ENCODE measurements at regions not wholly inside any gene's neighbourhood (a gene's known extent, or its start where the extent isn't known, plus 50 kb on each side); places are given as distances from the start of the nearest gene placed in this dataset.
"Not testable (repeated sequence)": the region's sequence is repeated elsewhere in the genome, so short reads cannot be mapped to it uniquely, and the experiment has no call there.

DNA sequence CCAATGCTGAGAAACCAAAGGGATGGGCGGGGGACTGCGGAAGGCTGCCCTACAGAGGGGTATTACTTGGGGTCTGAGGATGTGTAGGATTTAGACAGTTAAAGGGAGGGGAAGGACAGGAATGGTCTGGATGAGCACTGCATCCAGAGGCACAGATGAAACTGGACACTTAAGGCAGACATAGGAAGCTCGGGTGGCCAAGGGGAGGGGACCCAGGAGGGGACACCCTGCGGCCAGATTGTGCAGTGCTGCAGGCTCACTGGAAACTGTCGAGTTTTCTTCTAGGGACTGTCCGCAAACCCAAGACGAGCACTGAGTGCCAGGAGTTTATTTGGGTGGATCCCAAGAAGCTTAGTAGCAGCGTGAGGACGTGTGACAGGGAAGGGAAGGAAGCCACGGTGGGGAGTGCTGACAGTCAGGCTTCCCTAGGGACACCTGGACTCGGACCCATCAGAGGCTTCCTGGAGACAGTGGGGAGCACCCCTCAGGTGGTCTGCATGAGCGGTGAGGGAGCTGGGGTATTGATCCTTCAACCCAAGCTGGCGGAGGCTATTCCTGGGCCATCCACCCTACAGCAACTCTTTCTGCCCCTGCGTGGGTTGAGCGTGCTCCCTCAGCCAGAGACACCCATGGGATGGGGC is 278.7 kb downstream of the FOXL1 start:
- TF ChIP-seq CTCF (IDR thresholded peaks at IDR 0.05; ENCODE audit: insufficient read depth, low read length, severe bottlenecking), result no peak
- Histone ChIP-seq H3K27me3 (ENCODE audit: control insufficient read depth, insufficient read depth, low read length) (no peaks in the 10 kb centered on the region), H3K36me3 (ENCODE audit: control insufficient read depth, insufficient read depth, low read length) (no peaks in the 10 kb centered on the region), H3K4me3 (ENCODE audit: low read depth, low read length) (no peak overlapping the region)
- no peak for DNase-seq (ENCODE audit: low read depth)
- no peak for FAIRE-seq

DNA sequence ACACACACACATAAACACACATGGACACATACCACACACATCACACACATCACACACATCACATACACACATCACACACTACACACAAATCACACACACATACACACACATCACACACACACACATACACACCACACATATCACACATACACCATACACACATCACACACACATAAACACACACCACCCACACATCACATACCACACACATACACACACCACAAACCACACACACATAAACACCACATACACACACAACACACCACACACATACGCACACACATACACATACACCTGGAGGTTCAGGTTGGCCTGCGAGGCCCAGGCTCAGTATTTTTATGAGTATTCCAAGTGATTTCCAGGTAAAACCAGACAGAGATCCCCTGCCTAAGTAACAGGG is 279.5 kb downstream of the FOXL1 start:
- H3K27me3 ChIP-seq (ENCODE audit: control insufficient read depth, insufficient read depth, low read length), result no peaks in the 10 kb centered on the region
- no peak for TF ChIP-seq CTCF (IDR thresholded peaks at IDR 0.05; ENCODE audit: insufficient read depth, low read length, severe bottlenecking)
- DNase-seq (ENCODE audit: low read depth) (no peak), FAIRE-seq (peak; percentile 95)
- H3K4me3 ChIP-seq (ENCODE audit: low read depth, low read length), result no peak overlapping the region
- H3K36me3 ChIP-seq (ENCODE audit: control insufficient read depth, insufficient read depth, low read length), result no peaks in the 10 kb centered on the region

DNA sequence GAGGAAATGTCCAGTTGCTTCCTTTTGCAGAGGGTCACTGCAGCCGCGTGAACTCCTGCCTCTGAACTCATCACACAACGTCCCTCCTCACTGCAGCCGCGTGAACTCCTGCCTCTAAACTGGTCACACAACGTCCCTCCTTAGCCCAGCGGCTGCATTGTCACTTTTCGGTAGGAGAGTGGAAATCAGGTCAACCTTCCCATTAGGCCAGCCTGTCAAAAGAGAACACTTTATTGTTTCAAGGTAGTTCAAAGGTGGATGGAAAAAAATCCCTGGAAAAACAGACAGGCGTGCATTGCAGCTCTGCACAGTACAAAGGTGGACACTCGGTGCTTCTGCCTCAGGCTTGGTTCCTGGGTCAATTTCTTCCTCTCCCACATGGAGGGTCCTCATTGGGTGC is 280.2 kb downstream of the FOXL1 start:
- Histone ChIP-seq H3K4me3 (ENCODE audit: low read depth, low read length) (no peak overlapping the region), H3K27me3 (ENCODE audit: control insufficient read depth, insufficient read depth, low read length) (no peaks in the 10 kb centered on the region), H3K36me3 (ENCODE audit: control insufficient read depth, insufficient read depth, low read length) (no peaks in the 10 kb centered on the region)
- TF ChIP-seq CTCF (IDR thresholded peaks at IDR 0.05; ENCODE audit: insufficient read depth, low read length, severe bottlenecking), result no peak
- no peak for DNase-seq (ENCODE audit: low read depth)
- no peak for FAIRE-seq

- not testable (repeated sequence) for H3K36me3 ChIP-seq (ENCODE audit: control insufficient read depth, insufficient read depth, low read length); FAIRE-seq; H3K27me3 ChIP-seq (ENCODE audit: control insufficient read depth, insufficient read depth, low read length); H3K4me3 ChIP-seq (ENCODE audit: low read depth, low read length); DNase-seq (ENCODE audit: low read depth)
Measured at GRCh38 chr16:86861270-86861858, 283.0 kb downstream of the FOXL1 start.

DNA sequence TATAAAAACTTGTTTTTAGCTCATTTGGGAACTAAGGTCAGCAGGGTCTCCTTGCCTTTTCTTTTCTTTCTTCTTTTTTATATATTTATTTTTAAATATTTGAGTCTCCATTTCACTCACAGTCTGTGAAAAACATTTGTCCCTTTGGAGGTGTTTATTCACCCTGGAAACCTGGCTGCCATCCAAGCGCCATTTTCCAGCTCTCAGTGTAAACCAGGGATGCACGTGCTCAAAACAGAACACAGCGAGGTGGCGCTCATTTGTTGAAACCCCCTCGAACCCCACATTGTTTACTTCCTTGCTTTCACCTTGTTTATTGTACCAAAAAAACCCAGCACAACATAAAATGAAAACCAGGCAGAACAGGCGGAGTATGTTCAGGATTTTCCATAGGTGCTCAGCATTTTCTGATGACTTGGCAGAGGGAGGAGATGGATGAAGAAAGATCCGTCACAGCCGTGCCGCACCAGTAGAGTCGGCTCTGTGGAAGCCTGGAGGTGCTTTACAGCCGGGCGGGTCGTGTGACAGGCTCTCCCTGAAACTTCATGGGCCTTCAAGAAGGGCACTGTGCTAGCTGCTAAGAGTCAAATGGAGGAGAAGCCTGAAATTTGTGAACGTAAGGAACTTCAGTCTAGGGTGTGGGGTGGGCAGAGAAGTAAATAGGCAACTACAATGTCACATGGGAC is 284.4 kb downstream of the FOXL1 start:
- TF ChIP-seq CTCF (IDR thresholded peaks at IDR 0.05; ENCODE audit: insufficient read depth, low read length, severe bottlenecking), result no peak
- no peak for FAIRE-seq
- Histone ChIP-seq H3K4me3 (ENCODE audit: low read depth, low read length) (no peak overlapping the region), H3K27me3 (ENCODE audit: control insufficient read depth, insufficient read depth, low read length) (no peaks in the 10 kb centered on the region), H3K36me3 (ENCODE audit: control insufficient read depth, insufficient read depth, low read length) (no peaks in the 10 kb centered on the region)
- no peak for DNase-seq (ENCODE audit: low read depth)

GRCh38 chr16:86863609-86864008 is 285.3 kb downstream of the FOXL1 start:
- DNase-seq (ENCODE audit: low read depth) (no peak), FAIRE-seq (no peak)
- no peak for TF ChIP-seq CTCF (IDR thresholded peaks at IDR 0.05; ENCODE audit: insufficient read depth, low read length, severe bottlenecking)
- Histone ChIP-seq H3K27me3 (ENCODE audit: control insufficient read depth, insufficient read depth, low read length) (no peaks in the 10 kb centered on the region), H3K36me3 (ENCODE audit: control insufficient read depth, insufficient read depth, low read length) (no peaks in the 10 kb centered on the region), H3K4me3 (ENCODE audit: low read depth, low read length) (no peak overlapping the region)

Measured in bronchial epithelial cell (primary cell).